PFSK-1 (cell line): ENCODE measurements at regions not wholly inside any gene's neighbourhood (a gene's known extent, or its start where the extent isn't known, plus 50 kb on each side); places are given as distances from the start of the nearest gene placed in this dataset.

ENCODE experiments used
- FOXP2 ChIP-seq: optimal IDR thresholded peaks from 2 replicates; pipeline ENCODE3; 2011; ENCODE audit warnings: borderline replicate concordance, control low read depth, inconsistent platforms; ENCODE audit not compliant: insufficient read depth; ENCODE audit errors: extremely low read length, extremely low read depth
- POLR2AphosphoS5 ChIP-seq: IDR thresholded peaks from 2 replicates; pipeline ENCODE4 v1.6.1; 2012; ENCODE audit warnings: low read depth, mild to moderate bottlenecking, control low read depth, low read length, moderate library complexity
- SIN3A ChIP-seq: IDR thresholded peaks from 2 replicates; pipeline ENCODE4 v1.6.1; 2012; ENCODE audit warnings: mild to moderate bottlenecking, low read length, moderate library complexity, borderline replicate concordance; ENCODE audit not compliant: insufficient read depth
- TAF1 ChIP-seq: IDR thresholded peaks from 2 replicates; pipeline ENCODE4 v1.6.1; 2012; ENCODE audit warnings: low read length, control low read depth, borderline replicate concordance; ENCODE audit not compliant: insufficient read depth
- TF ChIP-seq, protein P1 (sequence below), 2 experiments: IDR thresholded peaks; 2 replicates each; pipeline versions ENCODE4 v1.6.1 to v1.8.0; 2011 to 2012; ENCODE audit warnings: low read depth in 2 of 2, low read length in 2 of 2, control low read depth in 1 of 2, inconsistent platforms in 1 of 2, mild to moderate bottlenecking in 1 of 2, moderate library complexity in 1 of 2; ENCODE audit not compliant: insufficient read depth in 1 of 2

DNA sequence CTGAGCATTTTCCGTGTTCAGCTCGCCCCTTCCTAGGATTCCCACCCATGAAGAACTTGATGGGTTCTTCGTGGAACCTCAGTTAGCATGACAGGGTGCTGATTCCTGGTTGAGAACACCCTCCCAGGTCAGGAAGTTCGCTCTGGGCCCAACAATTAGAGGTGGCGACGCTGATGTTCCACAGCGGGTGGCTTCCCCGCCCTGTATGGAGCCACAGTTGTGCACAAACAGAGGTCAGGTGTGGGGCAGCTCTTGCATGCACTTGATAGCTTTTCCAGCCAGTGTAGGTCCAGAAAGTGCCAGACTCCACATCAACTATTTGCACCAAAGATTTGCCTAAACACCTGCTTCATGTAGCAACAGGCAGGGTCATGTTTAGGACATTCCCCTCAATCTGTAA, 788.2 kb downstream of the MED13L start:
- no peak for TF ChIP-seq FOXP2
- no peak for TF ChIP-seq POLR2AphosphoS5
- TF ChIP-seq, protein P1, sequence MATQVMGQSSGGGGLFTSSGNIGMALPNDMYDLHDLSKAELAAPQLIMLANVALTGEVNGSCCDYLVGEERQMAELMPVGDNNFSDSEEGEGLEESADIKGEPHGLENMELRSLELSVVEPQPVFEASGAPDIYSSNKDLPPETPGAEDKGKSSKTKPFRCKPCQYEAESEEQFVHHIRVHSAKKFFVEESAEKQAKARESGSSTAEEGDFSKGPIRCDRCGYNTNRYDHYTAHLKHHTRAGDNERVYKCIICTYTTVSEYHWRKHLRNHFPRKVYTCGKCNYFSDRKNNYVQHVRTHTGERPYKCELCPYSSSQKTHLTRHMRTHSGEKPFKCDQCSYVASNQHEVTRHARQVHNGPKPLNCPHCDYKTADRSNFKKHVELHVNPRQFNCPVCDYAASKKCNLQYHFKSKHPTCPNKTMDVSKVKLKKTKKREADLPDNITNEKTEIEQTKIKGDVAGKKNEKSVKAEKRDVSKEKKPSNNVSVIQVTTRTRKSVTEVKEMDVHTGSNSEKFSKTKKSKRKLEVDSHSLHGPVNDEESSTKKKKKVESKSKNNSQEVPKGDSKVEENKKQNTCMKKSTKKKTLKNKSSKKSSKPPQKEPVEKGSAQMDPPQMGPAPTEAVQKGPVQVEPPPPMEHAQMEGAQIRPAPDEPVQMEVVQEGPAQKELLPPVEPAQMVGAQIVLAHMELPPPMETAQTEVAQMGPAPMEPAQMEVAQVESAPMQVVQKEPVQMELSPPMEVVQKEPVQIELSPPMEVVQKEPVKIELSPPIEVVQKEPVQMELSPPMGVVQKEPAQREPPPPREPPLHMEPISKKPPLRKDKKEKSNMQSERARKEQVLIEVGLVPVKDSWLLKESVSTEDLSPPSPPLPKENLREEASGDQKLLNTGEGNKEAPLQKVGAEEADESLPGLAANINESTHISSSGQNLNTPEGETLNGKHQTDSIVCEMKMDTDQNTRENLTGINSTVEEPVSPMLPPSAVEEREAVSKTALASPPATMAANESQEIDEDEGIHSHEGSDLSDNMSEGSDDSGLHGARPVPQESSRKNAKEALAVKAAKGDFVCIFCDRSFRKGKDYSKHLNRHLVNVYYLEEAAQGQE (IDR thresholded peaks at IDR 0.05; ENCODE audit: insufficient read depth in 1 of 2, low read depth in 2 of 2, low read length in 2 of 2) = no peak

DNA sequence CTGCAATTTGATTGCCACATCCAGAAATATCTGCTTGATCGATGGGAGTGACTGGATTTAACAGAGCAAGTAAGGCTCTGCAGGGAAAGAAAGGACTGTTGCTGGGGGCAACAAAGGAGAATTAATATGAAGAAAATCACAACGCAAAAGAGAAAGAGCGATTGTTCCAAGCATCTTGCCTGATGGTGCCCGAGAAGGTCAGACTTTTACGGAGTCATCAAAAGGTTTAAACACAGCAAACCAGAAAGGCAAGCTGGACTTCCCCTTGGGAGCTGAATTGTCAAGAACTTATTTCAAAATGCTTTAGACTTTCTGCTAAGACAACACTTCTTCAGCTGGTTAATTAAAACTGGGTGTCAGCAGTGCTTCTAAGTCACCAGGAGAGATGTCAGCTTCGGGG, 791.5 kb downstream of the MED13L start:
- TF ChIP-seq SIN3A (no peak), FOXP2 (no peak), POLR2AphosphoS5 (no peak), TAF1 (no peak)
- TF ChIP-seq, protein P1 (IDR thresholded peaks at IDR 0.05; ENCODE audit: insufficient read depth in 1 of 2, low read depth in 2 of 2, low read length in 2 of 2) = no peak

DNA sequence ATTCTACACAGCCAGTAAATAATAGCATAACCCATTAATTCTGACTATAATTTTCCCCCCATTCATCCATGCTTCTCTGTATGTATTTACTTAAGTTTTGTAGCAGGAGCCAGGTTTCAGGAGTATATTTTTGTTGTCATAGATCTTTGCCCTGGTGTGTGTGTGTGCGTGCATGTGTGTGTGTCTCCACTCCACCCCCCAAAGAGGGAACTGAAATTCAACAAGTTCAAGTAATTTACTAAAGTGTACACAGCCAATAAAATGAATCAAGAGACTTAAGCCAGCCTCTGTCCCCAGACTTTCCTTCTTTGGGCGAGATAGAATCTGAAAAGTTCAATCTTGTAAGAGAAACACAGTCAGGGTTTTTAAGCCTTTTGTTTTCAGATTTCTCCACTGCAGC, 792.0 kb downstream of the MED13L start:
- TF ChIP-seq TAF1 = no peak
- no peak for TF ChIP-seq FOXP2
- no peak for TF ChIP-seq SIN3A
- no peak for TF ChIP-seq POLR2AphosphoS5
- TF ChIP-seq, protein P1 (IDR thresholded peaks at IDR 0.05; ENCODE audit: insufficient read depth in 1 of 2, low read depth in 2 of 2, low read length in 2 of 2) = no peak

GRCh38 chr12:115482943-115483342, 794.5 kb downstream of the MED13L start:
- no peak for TF ChIP-seq SIN3A
- TF ChIP-seq POLR2AphosphoS5 = no peak
- TF ChIP-seq, protein P1 (IDR thresholded peaks at IDR 0.05; ENCODE audit: insufficient read depth in 1 of 2, low read depth in 2 of 2, low read length in 2 of 2) = no peak
- no peak for TF ChIP-seq TAF1
- TF ChIP-seq FOXP2 = no peak

DNA sequence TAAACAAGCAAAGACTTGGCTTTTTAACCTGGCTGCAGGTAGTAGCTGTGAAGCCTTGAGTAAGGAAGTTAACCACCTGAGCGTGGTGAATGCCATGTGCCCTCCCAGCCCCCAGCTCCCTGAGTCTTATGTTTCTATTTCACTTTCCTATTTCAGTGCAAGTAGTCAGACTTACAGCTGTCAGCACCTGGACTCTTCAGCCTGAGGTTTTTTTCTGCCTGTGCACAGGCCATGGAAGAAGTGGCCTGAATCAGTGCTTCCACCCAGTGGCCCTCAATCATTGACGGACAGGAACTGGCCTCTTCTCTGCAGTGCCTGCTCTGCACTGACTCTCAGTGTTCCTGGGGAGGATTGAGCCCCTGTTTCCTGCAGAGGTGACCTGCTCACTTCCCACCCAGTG, 796.4 kb downstream of the MED13L start:
- TF ChIP-seq FOXP2 (no peak), SIN3A (no peak)
- TF ChIP-seq, protein P1 (IDR thresholded peaks at IDR 0.05; ENCODE audit: insufficient read depth in 1 of 2, low read depth in 2 of 2, low read length in 2 of 2) = no peak
